Fibroblast of lung (primary cell): ENCODE measurements at regions not wholly inside any gene's neighbourhood (a gene's known extent, or its start where the extent isn't known, plus 50 kb on each side); places are given as distances from the start of the nearest gene placed in this dataset.

Experiments used
- DNase-seq, 2 donors: peaks; one replicate each; pipeline versions ENCODE4 v3.0.0 to v3.0.0-alpha.2; 2010; ENCODE audit warnings: low read depth in 2 of 2
- H2AFZ ChIP-seq: 2 replicates; pipeline ENCODE4 v1.5.1; 2012; ENCODE audit warnings: low read length, control low read depth, inconsistent platforms
- H3K27ac ChIP-seq: 2 replicates; pipeline ENCODE4 v1.5.1; 2011; ENCODE audit warnings: low read length, control low read depth; ENCODE audit not compliant: insufficient read depth
- H3K27me3 ChIP-seq: 2 replicates; pipeline ENCODE4 v1.5.1; 2011; ENCODE audit warnings: mild to moderate bottlenecking, low read length; ENCODE audit not compliant: control insufficient read depth, insufficient read depth
- H3K36me3 ChIP-seq: 2 replicates; pipeline ENCODE4 v1.5.1; 2011; ENCODE audit warnings: low read length; ENCODE audit not compliant: control insufficient read depth, insufficient read depth
- H3K4me1 ChIP-seq: 2 replicates; pipeline ENCODE4 v1.5.1; 2011; ENCODE audit warnings: low read length; ENCODE audit not compliant: control insufficient read depth, insufficient read depth; ENCODE audit errors: extremely low read depth
- H3K4me2 ChIP-seq: 2 replicates; pipeline ENCODE4 v1.5.1; 2011; ENCODE audit warnings: low read length, control low read depth; ENCODE audit not compliant: insufficient read depth; ENCODE audit errors: extremely low read depth
- H3K4me3 ChIP-seq, 4 experiments: fragments of 200-600 bp in 1 of 4; sonication (generic) in 1 of 4; replicated peaks in 1 of 4; 2 replicates each; pipeline ENCODE4 v1.5.1; 2011 to 2016; ENCODE audit warnings: low read length in 4 of 4, low read depth in 3 of 4, mild to moderate bottlenecking in 3 of 4, control low read depth in 2 of 4, inconsistent platforms in 1 of 4, mixed read lengths in 1 of 4; ENCODE audit not compliant: insufficient read depth in 1 of 4; ENCODE audit errors: control extremely low read depth in 1 of 4
- H3K79me2 ChIP-seq: 2 replicates; pipeline ENCODE4 v1.5.1; 2012; ENCODE audit warnings: mild to moderate bottlenecking, low read length, inconsistent platforms; ENCODE audit not compliant: control insufficient read depth, insufficient read depth
- H3K9ac ChIP-seq: 2 replicates; pipeline ENCODE4 v1.5.1; 2011; ENCODE audit warnings: mild to moderate bottlenecking, low read length, control low read depth; ENCODE audit not compliant: insufficient read depth
- H3K9me3 ChIP-seq: 2 replicates; pipeline ENCODE4 v1.5.1; 2012; ENCODE audit warnings: low read depth, low read length; ENCODE audit not compliant: control insufficient read depth, insufficient read depth
- H4K20me1 ChIP-seq: 2 replicates; pipeline ENCODE4 v1.5.1; 2011; ENCODE audit warnings: low read length; ENCODE audit not compliant: control insufficient read depth, insufficient read depth; ENCODE audit errors: extremely low read depth
- CTCF ChIP-seq, 2 donors: IDR thresholded peaks in 1 of 2; conservative IDR thresholded peaks in 1 of 2; 1 replicate in 1 of 2; 2 replicates in 1 of 2; pipeline ENCODE4 v1.5.1; 2011 to 2012; ENCODE audit warnings: low read length in 2 of 2, control low read depth in 1 of 2, inconsistent platforms in 1 of 2, low read depth in 1 of 2, mild to moderate bottlenecking in 1 of 2
- EZH2 ChIP-seq: IDR thresholded peaks from 2 replicates; pipeline ENCODE4 v1.5.1; 2012; ENCODE audit warnings: low read length, control low read depth, mild to moderate bottlenecking; ENCODE audit errors: missing control alignments

DNA sequence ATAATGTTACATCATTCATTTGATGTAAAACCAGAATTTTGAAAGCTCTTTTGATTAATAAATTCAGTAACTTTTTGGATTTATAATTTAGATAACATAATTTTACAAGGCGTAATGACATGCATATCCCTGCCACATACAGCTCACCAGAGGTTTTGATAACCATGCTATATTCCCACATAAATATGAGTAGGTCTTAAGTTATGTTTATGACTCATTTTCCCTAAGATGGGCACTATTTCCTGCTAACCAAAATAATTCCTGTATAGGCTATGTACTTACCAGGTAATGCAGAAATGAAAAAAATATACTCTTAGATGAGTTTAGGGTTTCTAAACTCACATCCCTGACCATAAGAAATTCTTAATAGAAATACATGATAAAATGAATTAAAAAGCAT, 93.9 kb upstream of the EDIL3 start:
- no peaks in the 10 kb centered on the region for H3K27me3 ChIP-seq
- H3K79me2 ChIP-seq: no peaks in the 10 kb centered on the region
- no peak overlapping the region for H3K4me3 ChIP-seq
- H3K9ac ChIP-seq: no peak overlapping the region
- H3K27ac ChIP-seq: no peak overlapping the region
- TF ChIP-seq EZH2: no peak
- no peak for TF ChIP-seq CTCF (conservative IDR thresholded peaks at IDR 0.05 in 1 of 2, IDR thresholded peaks at IDR 0.05 in 1 of 2; ENCODE audit: low read depth in 1 of 2, low read length in 2 of 2)
- no peaks in the 10 kb centered on the region for H3K4me1 ChIP-seq
- H4K20me1 ChIP-seq: no peaks in the 10 kb centered on the region
- no peak overlapping the region for H2AFZ ChIP-seq
- no peak overlapping the region for H3K4me2 ChIP-seq
- peak in 1 of 2 donors; percentile 54 for DNase-seq
- H3K36me3 ChIP-seq: no peaks in the 10 kb centered on the region
- no peaks in the 10 kb centered on the region for H3K9me3 ChIP-seq

GRCh38 chr5:84477485-84477884, 92.8 kb upstream of the EDIL3 start:
- Histone ChIP-seq H3K4me1 (no peaks in the 10 kb centered on the region), H3K9me3 (no peaks in the 10 kb centered on the region), H4K20me1 (no peaks in the 10 kb centered on the region), H3K27ac (no peak overlapping the region), H3K4me3 (no peak overlapping the region), H2AFZ (no peak overlapping the region), H3K79me2 (no peaks in the 10 kb centered on the region), H3K36me3 (no peaks in the 10 kb centered on the region), H3K27me3 (no peaks in the 10 kb centered on the region), H3K4me2 (no peak overlapping the region), H3K9ac (no peak overlapping the region)
- no peak for DNase-seq
- TF ChIP-seq CTCF (conservative IDR thresholded peaks at IDR 0.05 in 1 of 2, IDR thresholded peaks at IDR 0.05 in 1 of 2; ENCODE audit: low read depth in 1 of 2, low read length in 2 of 2): no peak
- TF ChIP-seq EZH2: no peak

DNA sequence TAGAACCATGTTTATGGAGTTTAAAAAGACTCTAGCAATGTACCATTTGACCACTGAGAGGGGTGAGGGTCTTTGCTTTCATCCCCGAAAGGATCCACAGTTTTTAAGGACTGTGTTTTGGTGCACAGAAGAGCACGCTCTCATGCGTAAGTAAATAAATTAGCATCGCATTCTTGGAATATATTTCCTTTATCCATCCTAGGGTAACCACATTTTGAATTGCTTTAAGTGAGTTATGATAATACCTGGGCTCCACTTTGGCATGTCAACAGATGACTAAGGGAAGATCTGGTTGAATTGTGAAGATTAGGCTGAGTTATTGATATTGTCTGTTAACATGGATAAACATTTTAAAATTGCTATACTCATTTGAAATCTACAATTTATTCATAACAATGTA, 89.4 kb upstream of the EDIL3 start:
- H3K4me2 ChIP-seq: no peak overlapping the region
- no peak overlapping the region for H3K9ac ChIP-seq
- H3K4me3 ChIP-seq: no peak overlapping the region
- no peaks in the 10 kb centered on the region for H3K9me3 ChIP-seq
- peak in 1 of 2 donors; percentile 63 for DNase-seq
- H2AFZ ChIP-seq: no peak overlapping the region
- H3K4me1 ChIP-seq: no peaks in the 10 kb centered on the region
- TF ChIP-seq CTCF (conservative IDR thresholded peaks at IDR 0.05 in 1 of 2, IDR thresholded peaks at IDR 0.05 in 1 of 2; ENCODE audit: low read depth in 1 of 2, low read length in 2 of 2) (no peak), EZH2 (no peak)
- no peaks in the 10 kb centered on the region for H3K27me3 ChIP-seq
- no peaks in the 10 kb centered on the region for H3K79me2 ChIP-seq
- no peaks in the 10 kb centered on the region for H4K20me1 ChIP-seq
- H3K27ac ChIP-seq: no peak overlapping the region
- no peaks in the 10 kb centered on the region for H3K36me3 ChIP-seq
